Kidney glomerular epithelial cell (primary cell): ENCODE measurements at regions not wholly inside any gene's neighbourhood (a gene's known extent, or its start where the extent isn't known, plus 50 kb on each side); places are given as distances from the start of the nearest gene placed in this dataset.

Source experiments
- DNase-seq: peaks from one replicate; lab custom pipeline; 2025; lab: John Stamatoyannopoulos, UW

- no peak for DNase-seq
These were observed 246.9 kb downstream of the UBE3D start for GRCh38 chr6:82818727-82819126.

GRCh38 chr6:82823361-82823760, 242.3 kb downstream of the UBE3D start:
- DNase-seq, result no peak

- no peak for DNase-seq
These were observed 232.8 kb downstream of the UBE3D start for GRCh38 chr6:82832811-82833210.

- DNase-seq, result no peak
These were observed 232.2 kb downstream of the UBE3D start for GRCh38 chr6:82833481-82833880.

GRCh38 chr6:82836022-82836575, 229.5 kb downstream of the UBE3D start:
- no peak for DNase-seq

- DNase-seq, result peak; percentile 83
These were observed 225.1 kb downstream of the UBE3D start for GRCh38 chr6:82840571-82840970.

GRCh38 chr6:82841309-82841708, 224.3 kb downstream of the UBE3D start:
- DNase-seq, result no peak
